Adrenal gland (tissue), 5 donors: ENCODE measurements at regions not wholly inside any gene's neighbourhood (a gene's known extent, or its start where the extent isn't known, plus 50 kb on each side); places are given as distances from the start of the nearest gene placed in this dataset.

Experiments used
- CTCF ChIP-seq, 6 experiments: fragments of 450-650 bp in 4 of 6; fragments of 200-600 bp in 2 of 6; sonication (generic) in 1 of 6; IDR thresholded peaks; 1 replicate in 5 of 6; 2 replicates in 1 of 6; pipeline versions ENCODE4 v1.5.1 to v1.8.0; 2016 to 2021; ENCODE audit warnings: antibody characterized with exemption in 6 of 6, mild to moderate bottlenecking in 2 of 6, moderate library complexity in 1 of 6
- POLR2A ChIP-seq, 2 donors: fragments of 450-650 bp; IDR thresholded peaks; one replicate each; pipeline ENCODE4 v1.6.1; 2017; ENCODE audit warnings: antibody characterized with exemption in 2 of 2, mild to moderate bottlenecking in 2 of 2, moderate library complexity in 1 of 2
- donor health status: DM: no; HTN: no; CAD: no.

- no peak for TF ChIP-seq CTCF (IDR thresholded peaks at IDR 0.05)
- no peak for TF ChIP-seq POLR2A (IDR thresholded peaks at IDR 0.05)
These were observed 87.9 kb upstream of the NEURL1B start for GRCh38 chr5:172553167-172553566.
